ENCODE measurements at regions not wholly inside any gene's neighbourhood (a gene's known extent, or its start where the extent isn't known, plus 50 kb on each side); places are given as distances from the start of the nearest gene placed in this dataset.
A peak's percentile ranks its signal among the peaks of the same experiment; 100 is the strongest.

DNA sequence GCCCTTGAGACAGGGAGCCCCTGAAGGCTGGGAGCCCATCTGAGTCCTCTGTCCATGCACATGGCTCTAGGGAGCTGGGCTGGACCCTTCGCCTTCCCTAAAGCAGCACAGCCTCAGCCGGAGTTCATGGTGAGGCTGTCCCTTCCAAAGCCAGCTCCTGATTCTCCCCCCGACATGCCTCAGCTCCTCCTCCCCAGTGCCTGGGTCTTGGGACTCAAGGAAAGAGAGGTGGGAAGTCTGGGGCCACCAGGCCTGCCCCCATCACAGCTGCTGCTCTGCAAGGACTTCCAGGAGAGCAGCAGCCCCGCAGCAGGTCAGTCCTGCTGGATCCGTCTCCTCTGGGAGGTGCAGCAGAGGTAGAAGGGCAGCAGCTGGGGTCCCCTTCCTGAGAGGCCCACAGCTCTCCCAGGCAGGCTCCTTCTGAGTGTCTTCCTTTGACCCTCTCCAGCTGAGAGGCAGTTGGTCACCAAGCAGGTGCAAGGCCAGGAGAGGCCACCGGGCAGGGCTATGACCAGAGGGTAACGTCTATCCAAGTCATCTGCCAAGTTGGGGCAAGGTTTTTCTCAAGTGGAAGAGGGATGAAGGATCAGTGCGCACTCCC, 90.5 kb downstream of the ADRA2C start:
- Histone ChIP-seq H4K20me1 (ENCODE audit: insufficient read depth) (no peaks in the 10 kb centered on the region), H2AFZ (no peak overlapping the region), H3K9ac (no peak overlapping the region), H3K79me2 (ENCODE audit: insufficient read depth) (no peaks in the 10 kb centered on the region), H3K36me3 (ENCODE audit: low read depth) (no peaks in the 10 kb centered on the region), H3K9me2 (ENCODE audit: insufficient read depth) (no peaks in the 10 kb centered on the region), H3K4me3 (no peak overlapping the region), H3K4me2 (ENCODE audit: unreplicated experiment) (no peak overlapping the region), H3F3A (ENCODE audit: insufficient read depth) (no peaks in the 10 kb centered on the region), H3K27ac (no peak overlapping the region), H3K27me3 (replicated peaks; ENCODE audit: insufficient read depth) (peaks cover 42% of the 10 kb centered on the region), H3K9me3 (ENCODE audit: low read depth) (no peaks in the 10 kb centered on the region), H3K4me1 (ENCODE audit: insufficient read depth) (no peaks in the 10 kb centered on the region)
- 23 to 29% methylated on average over 7 to 8 of the region's 8 CpGs for WGBS, 2 experiments (ENCODE audit: low coverage in 1 of 2, low lambda C conversion rate in 2 of 2, missing lambda C conversion rate in 2 of 2)
- in situ Hi-C loops (cut with MboI) = no loop called here
- no peak for DNase-seq
- TF ChIP-seq EZH2 (IDR thresholded peaks at IDR 0.05; ENCODE audit: insufficient read depth, poor library complexity, severe bottlenecking) (no peak), EZH2phosphoT487 (IDR thresholded peaks at IDR 0.05; ENCODE audit: insufficient read depth, low read depth) (no peak)

DNA sequence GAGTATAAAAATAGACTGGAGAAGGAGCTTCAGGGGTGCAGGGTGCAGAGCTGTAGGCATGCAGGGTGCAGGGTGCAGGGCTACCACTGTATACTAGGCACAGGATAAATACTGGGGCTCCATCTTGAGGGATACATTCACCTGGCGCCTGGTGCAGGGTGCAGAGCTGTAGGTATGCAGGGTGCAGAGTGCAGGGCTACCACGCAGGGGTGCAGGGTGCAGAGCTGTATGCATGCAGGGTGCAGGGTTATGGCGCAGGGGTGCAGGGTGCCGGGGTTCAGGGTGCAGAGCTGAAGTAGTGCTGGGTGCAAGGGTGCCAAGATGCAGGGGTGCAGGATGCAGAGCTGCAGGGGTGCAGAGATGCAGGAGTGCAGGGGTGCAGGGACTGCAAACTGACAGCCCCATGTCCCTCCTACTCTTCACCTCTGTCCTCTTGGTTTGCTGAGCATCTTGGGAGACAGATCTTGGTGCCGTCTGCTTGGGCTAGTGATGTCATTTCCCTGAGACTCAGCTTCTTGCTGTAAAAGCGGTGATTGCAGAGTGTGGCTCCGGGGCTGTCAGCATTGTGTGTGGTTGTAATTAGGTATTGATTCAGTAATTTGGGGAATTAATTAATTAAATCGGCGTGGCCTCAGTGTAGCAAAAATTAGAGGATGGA, 91.2 kb downstream of the ADRA2C start:
- no peaks in the 10 kb centered on the region for H4K20me1 ChIP-seq (ENCODE audit: insufficient read depth)
- in situ Hi-C loops (cut with MboI) = no loop called here
- no peak overlapping the region for H3K27ac ChIP-seq
- H3K4me2 ChIP-seq (ENCODE audit: unreplicated experiment) = no peak overlapping the region
- H3K36me3 ChIP-seq (ENCODE audit: low read depth) = no peaks in the 10 kb centered on the region
- 32 to 36% methylated on average over 9 of the region's 9 CpGs for WGBS, 2 experiments (ENCODE audit: low coverage in 1 of 2, low lambda C conversion rate in 2 of 2, missing lambda C conversion rate in 2 of 2)
- H3K79me2 ChIP-seq (ENCODE audit: insufficient read depth) = no peaks in the 10 kb centered on the region
- H3K4me3 ChIP-seq = no peak overlapping the region
- H2AFZ ChIP-seq = no peak overlapping the region
- no peaks in the 10 kb centered on the region for H3K9me3 ChIP-seq (ENCODE audit: low read depth)
- peak; percentile 28 for DNase-seq
- no peaks in the 10 kb centered on the region for H3F3A ChIP-seq (ENCODE audit: insufficient read depth)
- peaks cover 48% of the 10 kb centered on the region for H3K27me3 ChIP-seq (replicated peaks; ENCODE audit: insufficient read depth)
- H3K9me2 ChIP-seq (ENCODE audit: insufficient read depth) = no peaks in the 10 kb centered on the region
- H3K9ac ChIP-seq = no peak overlapping the region
- no peaks in the 10 kb centered on the region for H3K4me1 ChIP-seq (ENCODE audit: insufficient read depth)
- TF ChIP-seq EZH2 (IDR thresholded peaks at IDR 0.05; ENCODE audit: insufficient read depth, poor library complexity, severe bottlenecking) (no peak), EZH2phosphoT487 (IDR thresholded peaks at IDR 0.05; ENCODE audit: insufficient read depth, low read depth) (no peak)

DNA sequence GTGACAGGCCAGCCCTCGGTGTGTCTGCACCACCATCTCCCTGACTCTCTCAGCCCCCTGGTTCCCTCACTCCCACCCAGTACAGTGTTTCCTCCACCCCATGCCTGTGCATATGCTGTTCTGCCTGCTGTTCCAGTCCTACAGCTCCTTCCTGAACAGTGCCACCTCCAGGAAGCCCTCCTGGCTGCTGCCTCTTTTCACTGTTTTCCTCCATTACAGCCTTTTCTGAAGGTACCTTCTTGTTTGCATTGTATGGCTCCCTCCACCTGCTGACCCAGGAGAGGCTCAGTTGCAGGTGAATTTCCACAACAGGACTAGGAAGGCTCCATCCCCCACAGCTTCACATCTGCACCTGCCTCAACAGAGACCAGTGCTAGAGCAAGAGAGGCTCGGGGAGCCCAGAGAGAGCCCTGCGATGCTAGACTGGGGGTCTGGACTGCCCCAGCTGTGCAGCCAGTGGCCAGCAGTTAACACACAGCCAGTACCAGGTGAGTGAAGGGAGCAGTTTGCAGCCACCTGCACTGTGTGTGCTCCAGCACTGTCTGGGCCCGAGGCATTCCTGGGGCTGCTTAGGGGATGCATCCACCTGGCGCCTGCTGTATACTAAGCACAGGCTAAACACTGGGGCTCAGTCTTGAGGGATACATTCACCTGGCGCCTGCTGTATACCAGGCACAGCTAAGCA, 92.0 kb downstream of the ADRA2C start:
- 27 to 29% methylated on average over 6 of the region's 6 CpGs for WGBS, 2 experiments (ENCODE audit: low coverage in 1 of 2, low lambda C conversion rate in 2 of 2, missing lambda C conversion rate in 2 of 2)
- DNase-seq = no peak
- Histone ChIP-seq H3K27ac (no peak overlapping the region), H3K9me2 (ENCODE audit: insufficient read depth) (no peaks in the 10 kb centered on the region), H2AFZ (no peak overlapping the region), H3F3A (ENCODE audit: insufficient read depth) (no peaks in the 10 kb centered on the region), H3K79me2 (ENCODE audit: insufficient read depth) (no peaks in the 10 kb centered on the region), H3K4me3 (no peak overlapping the region), H3K4me1 (ENCODE audit: insufficient read depth) (no peaks in the 10 kb centered on the region), H3K36me3 (ENCODE audit: low read depth) (no peaks in the 10 kb centered on the region), H3K4me2 (ENCODE audit: unreplicated experiment) (no peak overlapping the region), H3K9ac (no peak overlapping the region), H4K20me1 (ENCODE audit: insufficient read depth) (no peaks in the 10 kb centered on the region), H3K27me3 (replicated peaks; ENCODE audit: insufficient read depth) (peaks cover 47% of the 10 kb centered on the region), H3K9me3 (ENCODE audit: low read depth) (no peaks in the 10 kb centered on the region)
- TF ChIP-seq EZH2phosphoT487 (IDR thresholded peaks at IDR 0.05; ENCODE audit: insufficient read depth, low read depth) = no peak
- TF ChIP-seq EZH2 (IDR thresholded peaks at IDR 0.05; ENCODE audit: insufficient read depth, poor library complexity, severe bottlenecking) = no peak
- in situ Hi-C loops (cut with MboI) = no loop called here

DNA sequence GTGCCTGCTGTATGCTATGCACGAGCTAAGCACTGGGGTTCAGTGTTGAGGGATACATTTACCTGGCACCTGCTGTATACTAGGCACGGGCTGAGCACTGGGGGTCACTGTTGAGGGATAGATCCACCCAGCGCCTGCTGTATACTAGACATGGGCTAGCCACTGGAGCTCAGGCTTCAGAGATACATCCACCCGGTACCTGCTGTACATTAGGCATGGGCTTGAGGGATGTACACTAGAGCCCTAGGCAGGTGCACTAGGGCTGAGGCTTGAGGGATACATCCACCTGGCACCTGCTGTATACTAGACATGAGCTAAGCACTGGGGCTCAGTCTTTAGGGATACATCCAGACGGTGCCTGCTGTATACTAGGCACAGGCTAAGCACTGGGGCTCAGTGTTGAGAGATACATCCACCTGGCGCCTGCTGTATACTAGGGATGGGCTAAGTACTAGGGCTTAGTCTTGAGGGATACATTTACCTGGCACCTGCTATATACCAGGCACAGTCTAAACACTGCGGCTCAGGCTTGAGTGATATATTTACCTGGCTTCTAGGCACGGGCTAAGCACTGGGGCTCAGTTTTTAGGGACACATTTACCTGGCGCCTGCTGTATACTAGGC, 92.7 kb downstream of the ADRA2C start:
- Histone ChIP-seq H3K27me3 (replicated peaks; ENCODE audit: insufficient read depth) (peaks cover 42% of the 10 kb centered on the region), H2AFZ (no peak overlapping the region), H4K20me1 (ENCODE audit: insufficient read depth) (no peaks in the 10 kb centered on the region), H3K4me1 (ENCODE audit: insufficient read depth) (no peaks in the 10 kb centered on the region), H3K27ac (no peak overlapping the region), H3K36me3 (ENCODE audit: low read depth) (no peaks in the 10 kb centered on the region), H3K4me3 (no peak overlapping the region), H3K79me2 (ENCODE audit: insufficient read depth) (no peaks in the 10 kb centered on the region), H3K9me2 (ENCODE audit: insufficient read depth) (no peaks in the 10 kb centered on the region), H3K9ac (no peak overlapping the region), H3K4me2 (ENCODE audit: unreplicated experiment) (no peak overlapping the region), H3F3A (ENCODE audit: insufficient read depth) (no peaks in the 10 kb centered on the region), H3K9me3 (ENCODE audit: low read depth) (no peaks in the 10 kb centered on the region)
- no peak for DNase-seq
- 57 to 65% methylated on average over 9 of the region's 9 CpGs for WGBS, 2 experiments (ENCODE audit: low coverage in 1 of 2, low lambda C conversion rate in 2 of 2, missing lambda C conversion rate in 2 of 2)
- in situ Hi-C loops (cut with MboI) = no loop called here
- no peak for TF ChIP-seq EZH2 (IDR thresholded peaks at IDR 0.05; ENCODE audit: insufficient read depth, poor library complexity, severe bottlenecking)
- TF ChIP-seq EZH2phosphoT487 (IDR thresholded peaks at IDR 0.05; ENCODE audit: insufficient read depth, low read depth) = no peak

Data from GM23248 (cell line).